ENCODE measurements at regions not wholly inside any gene's neighbourhood (a gene's known extent, or its start where the extent isn't known, plus 50 kb on each side); places are given as distances from the start of the nearest gene placed in this dataset.
"Not testable (repeated sequence)": the region's sequence is repeated elsewhere in the genome, so short reads cannot be mapped to it uniquely, and the experiment has no call there.

DNA sequence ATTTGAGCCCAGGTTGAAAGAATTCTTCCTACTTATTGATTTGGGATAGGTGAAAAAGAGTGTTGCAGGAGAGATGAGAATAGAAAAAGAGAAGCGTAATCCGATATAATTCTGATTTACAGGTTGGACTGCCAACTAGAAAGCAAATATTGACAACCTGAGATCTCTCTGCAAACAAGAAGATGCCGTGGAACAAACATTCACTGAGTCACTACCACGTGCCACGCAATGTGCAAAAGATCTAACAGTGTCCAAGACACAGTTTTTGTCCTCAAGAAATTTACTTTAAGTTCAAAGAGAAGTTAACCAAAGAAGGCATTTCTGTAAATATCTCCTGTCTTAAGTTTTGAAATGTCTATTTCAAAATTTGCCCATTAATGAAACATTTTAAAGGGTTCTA, 578.0 kb upstream of the ARID1B start:
- no peaks in the 10 kb centered on the region for H3K79me2 ChIP-seq (ENCODE audit: control insufficient read depth, insufficient read depth, low read length, unreplicated experiment)
- no peak overlapping the region for H3K27ac ChIP-seq (ENCODE audit: low read depth, low read length)
- no peaks in the 10 kb centered on the region for H3K27me3 ChIP-seq (ENCODE audit: insufficient read depth, low read length)
- no peak overlapping the region for H2AFZ ChIP-seq (ENCODE audit: low read length, unreplicated experiment)
- no peak overlapping the region for H3K4me3 ChIP-seq (ENCODE audit: low read depth, low read length)
- no peaks in the 10 kb centered on the region for H3K4me1 ChIP-seq (ENCODE audit: control insufficient read depth, insufficient read depth, low read length, unreplicated experiment)
- no peaks in the 10 kb centered on the region for H3K36me3 ChIP-seq (ENCODE audit: insufficient read depth, low read length)

DNA sequence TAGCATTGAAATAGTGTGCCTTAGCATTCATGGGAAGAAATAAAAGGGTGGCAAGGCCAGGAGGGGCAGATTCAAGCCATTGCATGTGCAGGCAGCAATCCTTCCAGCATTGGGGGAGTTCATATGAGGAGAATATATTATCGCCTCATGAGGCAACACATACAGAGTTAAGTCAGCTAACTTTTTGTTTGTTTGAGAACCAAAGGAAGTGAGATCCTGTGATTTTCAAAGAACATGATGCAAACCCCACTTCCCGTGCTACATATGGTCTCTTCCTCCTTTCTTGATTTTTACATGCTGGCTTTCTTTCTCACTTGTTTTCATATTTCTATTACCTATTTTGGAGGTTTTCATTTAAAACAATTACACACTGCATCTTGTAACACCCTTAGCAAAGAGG, 579.7 kb upstream of the ARID1B start:
- no peaks in the 10 kb centered on the region for H3K36me3 ChIP-seq (ENCODE audit: insufficient read depth, low read length)
- H3K27me3 ChIP-seq (ENCODE audit: insufficient read depth, low read length): no peaks in the 10 kb centered on the region
- H3K4me1 ChIP-seq (ENCODE audit: control insufficient read depth, insufficient read depth, low read length, unreplicated experiment): no peaks in the 10 kb centered on the region
- no peak overlapping the region for H3K27ac ChIP-seq (ENCODE audit: low read depth, low read length)
- no peak overlapping the region for H2AFZ ChIP-seq (ENCODE audit: low read length, unreplicated experiment)
- no peaks in the 10 kb centered on the region for H3K79me2 ChIP-seq (ENCODE audit: control insufficient read depth, insufficient read depth, low read length, unreplicated experiment)
- no peak overlapping the region for H3K4me3 ChIP-seq (ENCODE audit: low read depth, low read length)

DNA sequence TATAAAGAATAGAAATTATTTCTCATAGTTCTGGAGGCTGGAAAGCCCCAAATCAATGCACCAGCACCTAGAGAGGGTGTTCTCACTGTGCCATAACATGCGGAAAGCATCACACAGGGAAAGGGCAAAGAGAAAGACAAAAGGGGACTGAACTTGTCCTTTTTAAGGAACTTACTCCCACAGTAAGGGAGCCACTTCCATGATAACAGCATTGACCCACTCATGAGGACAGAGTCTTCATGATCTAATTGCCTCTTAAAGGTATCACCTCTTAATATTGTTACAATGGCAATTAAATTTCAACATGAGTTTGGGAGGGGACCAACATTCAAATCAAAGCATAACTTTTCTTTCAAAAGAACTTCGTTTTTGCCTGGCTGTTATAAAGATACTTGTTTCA, 582.2 kb upstream of the ARID1B start:
- H2AFZ ChIP-seq (ENCODE audit: low read length, unreplicated experiment): no peak overlapping the region
- H3K4me1 ChIP-seq (ENCODE audit: control insufficient read depth, insufficient read depth, low read length, unreplicated experiment): no peaks in the 10 kb centered on the region
- no peaks in the 10 kb centered on the region for H3K36me3 ChIP-seq (ENCODE audit: insufficient read depth, low read length)
- H3K79me2 ChIP-seq (ENCODE audit: control insufficient read depth, insufficient read depth, low read length, unreplicated experiment): no peaks in the 10 kb centered on the region
- H3K4me3 ChIP-seq (ENCODE audit: low read depth, low read length): no peak overlapping the region
- no peak overlapping the region for H3K27ac ChIP-seq (ENCODE audit: low read depth, low read length)
- H3K27me3 ChIP-seq (ENCODE audit: insufficient read depth, low read length): no peaks in the 10 kb centered on the region

DNA sequence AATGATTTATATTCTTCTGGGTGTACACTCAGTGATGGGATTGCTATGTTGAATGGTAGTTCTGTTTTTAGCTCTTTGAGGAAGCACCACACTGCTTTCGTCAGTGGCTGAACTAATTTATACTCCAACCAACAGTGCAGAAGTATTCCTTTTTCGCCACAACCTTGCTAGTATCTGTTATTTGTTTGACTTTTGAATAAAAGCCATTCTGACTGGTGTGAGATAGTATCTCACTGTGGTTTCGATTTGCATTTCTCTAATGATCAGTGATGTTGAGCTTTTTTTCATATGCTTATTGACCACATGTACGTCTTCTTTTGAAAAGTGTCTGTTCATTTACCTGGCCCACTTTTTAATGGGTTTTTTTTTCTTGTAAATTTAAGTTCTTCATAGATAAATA, 583.8 kb upstream of the ARID1B start:
- H3K79me2 ChIP-seq (ENCODE audit: control insufficient read depth, insufficient read depth, low read length, unreplicated experiment): no peaks in the 10 kb centered on the region
- H3K36me3 ChIP-seq (ENCODE audit: insufficient read depth, low read length): no peaks in the 10 kb centered on the region
- H3K27me3 ChIP-seq (ENCODE audit: insufficient read depth, low read length): no peaks in the 10 kb centered on the region
- no peak overlapping the region for H2AFZ ChIP-seq (ENCODE audit: low read length, unreplicated experiment)
- H3K27ac ChIP-seq (ENCODE audit: low read depth, low read length): no peak overlapping the region
- no peaks in the 10 kb centered on the region for H3K4me1 ChIP-seq (ENCODE audit: control insufficient read depth, insufficient read depth, low read length, unreplicated experiment)
- no peak overlapping the region for H3K4me3 ChIP-seq (ENCODE audit: low read depth, low read length)

DNA sequence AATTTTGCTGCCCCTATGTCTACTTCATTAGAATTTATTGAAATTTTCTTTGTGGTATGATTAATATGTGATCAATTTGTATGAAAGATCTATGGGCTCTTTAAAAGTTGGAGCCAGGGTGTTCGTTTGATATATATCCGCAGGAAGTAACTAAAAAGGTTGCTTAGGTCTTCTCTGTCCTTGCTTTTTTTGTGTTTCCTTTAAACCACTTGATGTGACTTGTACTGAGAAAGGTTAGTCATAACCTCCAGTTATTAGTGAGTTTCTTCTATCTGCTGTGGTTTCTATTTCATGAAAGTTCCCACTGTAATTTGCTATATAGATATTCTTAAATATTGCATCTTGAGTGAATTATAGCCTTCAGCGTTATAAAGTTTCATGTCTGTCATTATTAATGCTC, 585.3 kb upstream of the ARID1B start:
- H3K27me3 ChIP-seq (ENCODE audit: insufficient read depth, low read length): no peaks in the 10 kb centered on the region
- no peaks in the 10 kb centered on the region for H3K79me2 ChIP-seq (ENCODE audit: control insufficient read depth, insufficient read depth, low read length, unreplicated experiment)
- H3K4me1 ChIP-seq (ENCODE audit: control insufficient read depth, insufficient read depth, low read length, unreplicated experiment): no peaks in the 10 kb centered on the region
- H3K4me3 ChIP-seq (ENCODE audit: low read depth, low read length): no peak overlapping the region
- H2AFZ ChIP-seq (ENCODE audit: low read length, unreplicated experiment): no peak overlapping the region
- H3K36me3 ChIP-seq (ENCODE audit: insufficient read depth, low read length): no peaks in the 10 kb centered on the region
- H3K27ac ChIP-seq (ENCODE audit: low read depth, low read length): no peak overlapping the region

DNA sequence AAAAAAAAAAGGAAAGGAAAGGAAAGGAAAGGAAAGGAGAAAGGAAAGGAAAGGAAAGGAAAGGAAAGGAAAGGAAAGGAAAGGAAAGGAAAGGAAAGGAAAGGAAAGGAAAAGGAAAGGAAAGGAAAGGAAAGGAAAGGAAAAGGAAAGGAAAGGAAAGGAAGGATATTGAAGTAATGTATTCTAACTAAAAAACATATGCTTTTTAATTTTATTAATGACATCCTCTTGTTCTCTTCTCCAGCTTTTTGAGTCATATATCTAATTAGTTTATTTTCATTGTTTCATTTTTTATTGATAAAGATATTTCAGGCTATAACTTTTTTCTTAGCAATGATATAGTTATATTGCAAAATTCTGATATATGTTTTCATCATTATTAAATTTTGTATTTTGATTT, 585.8 kb upstream of the ARID1B start:
- H3K27ac ChIP-seq (ENCODE audit: low read depth, low read length); H3K4me3 ChIP-seq (ENCODE audit: low read depth, low read length); H3K36me3 ChIP-seq (ENCODE audit: insufficient read depth, low read length); H3K27me3 ChIP-seq (ENCODE audit: insufficient read depth, low read length); H2AFZ ChIP-seq (ENCODE audit: low read length, unreplicated experiment); H3K4me1 ChIP-seq (ENCODE audit: control insufficient read depth, insufficient read depth, low read length, unreplicated experiment); H3K79me2 ChIP-seq (ENCODE audit: control insufficient read depth, insufficient read depth, low read length, unreplicated experiment): not testable (repeated sequence)

DNA sequence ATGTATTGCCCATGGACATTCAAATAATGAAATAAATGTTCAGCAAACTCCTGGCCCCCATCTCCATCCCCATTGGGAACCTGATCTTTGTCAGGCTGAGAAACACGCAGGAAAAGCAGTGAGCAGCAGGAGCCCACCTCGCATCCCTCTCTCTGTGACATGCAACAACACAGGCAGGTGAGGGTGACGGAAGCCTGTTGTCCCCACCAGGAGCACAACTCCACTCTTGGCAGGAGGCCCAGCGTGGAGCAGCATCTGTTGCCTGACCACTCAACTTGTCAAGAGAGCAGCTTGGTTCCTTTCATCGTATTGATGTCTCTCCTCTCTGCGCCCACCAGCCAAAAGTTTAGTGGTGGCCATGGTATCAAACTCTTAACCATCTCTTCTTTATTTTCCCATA, 586.9 kb upstream of the ARID1B start:
- H3K36me3 ChIP-seq (ENCODE audit: insufficient read depth, low read length): no peaks in the 10 kb centered on the region
- H2AFZ ChIP-seq (ENCODE audit: low read length, unreplicated experiment): no peak overlapping the region
- no peaks in the 10 kb centered on the region for H3K4me1 ChIP-seq (ENCODE audit: control insufficient read depth, insufficient read depth, low read length, unreplicated experiment)
- H3K79me2 ChIP-seq (ENCODE audit: control insufficient read depth, insufficient read depth, low read length, unreplicated experiment): no peaks in the 10 kb centered on the region
- H3K4me3 ChIP-seq (ENCODE audit: low read depth, low read length): no peak overlapping the region
- no peak overlapping the region for H3K27ac ChIP-seq (ENCODE audit: low read depth, low read length)
- no peaks in the 10 kb centered on the region for H3K27me3 ChIP-seq (ENCODE audit: insufficient read depth, low read length)

DNA sequence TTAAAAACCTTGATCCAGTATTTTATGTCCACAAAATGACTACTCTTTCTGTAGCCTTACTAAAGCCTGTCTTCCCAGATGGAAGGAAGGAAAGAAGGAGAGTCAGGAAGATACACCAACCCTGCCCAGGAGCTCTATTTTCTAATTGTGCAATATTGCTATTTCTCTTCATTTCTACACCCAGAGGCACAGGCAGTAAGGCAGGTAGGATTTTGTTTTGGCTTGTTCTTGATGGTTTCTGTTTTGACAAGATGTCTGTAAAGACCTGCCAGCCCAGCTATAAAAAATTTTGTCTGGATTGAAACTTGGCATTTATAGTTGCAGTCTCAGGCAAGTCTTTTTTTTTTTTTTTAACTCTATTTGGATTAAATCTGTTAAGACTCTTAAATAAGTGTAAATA, 587.5 kb upstream of the ARID1B start:
- Histone ChIP-seq H3K79me2 (ENCODE audit: control insufficient read depth, insufficient read depth, low read length, unreplicated experiment) (no peaks in the 10 kb centered on the region), H3K4me1 (ENCODE audit: control insufficient read depth, insufficient read depth, low read length, unreplicated experiment) (no peaks in the 10 kb centered on the region), H3K27me3 (ENCODE audit: insufficient read depth, low read length) (no peaks in the 10 kb centered on the region), H2AFZ (ENCODE audit: low read length, unreplicated experiment) (no peak overlapping the region), H3K36me3 (ENCODE audit: insufficient read depth, low read length) (no peaks in the 10 kb centered on the region), H3K27ac (ENCODE audit: low read depth, low read length) (no peak overlapping the region), H3K4me3 (ENCODE audit: low read depth, low read length) (no peak overlapping the region)

GRCh38 chr6:156189195-156189594, 588.0 kb upstream of the ARID1B start:
- Histone ChIP-seq H3K27me3 (ENCODE audit: insufficient read depth, low read length) (no peaks in the 10 kb centered on the region), H3K36me3 (ENCODE audit: insufficient read depth, low read length) (no peaks in the 10 kb centered on the region), H2AFZ (ENCODE audit: low read length, unreplicated experiment) (no peak overlapping the region), H3K4me3 (ENCODE audit: low read depth, low read length) (no peak overlapping the region), H3K79me2 (ENCODE audit: control insufficient read depth, insufficient read depth, low read length, unreplicated experiment) (no peaks in the 10 kb centered on the region), H3K4me1 (ENCODE audit: control insufficient read depth, insufficient read depth, low read length, unreplicated experiment) (no peaks in the 10 kb centered on the region), H3K27ac (ENCODE audit: low read depth, low read length) (no peak overlapping the region)

DNA sequence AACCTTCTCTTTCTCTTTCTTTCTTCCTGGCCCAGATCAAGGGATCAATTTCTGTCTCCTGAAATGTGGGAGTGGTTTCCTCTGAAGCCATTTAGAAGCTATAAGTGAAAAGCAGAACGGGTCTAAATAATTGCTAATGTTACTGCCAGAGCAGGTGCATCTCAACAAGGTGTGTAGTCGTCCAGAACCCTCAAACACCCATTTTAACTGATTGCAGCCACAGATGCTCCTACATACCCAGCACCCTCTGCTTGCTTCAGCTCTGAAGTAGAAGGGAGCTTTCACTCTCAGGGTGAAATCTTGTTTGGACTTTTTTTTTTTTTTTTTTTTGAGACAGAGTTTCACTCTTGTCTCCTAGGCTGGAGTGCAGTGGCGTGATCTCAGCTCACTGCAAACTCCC, 592.1 kb upstream of the ARID1B start:
- Histone ChIP-seq H3K4me1 (ENCODE audit: control insufficient read depth, insufficient read depth, low read length, unreplicated experiment) (no peaks in the 10 kb centered on the region), H3K27ac (ENCODE audit: low read depth, low read length) (no peak overlapping the region), H2AFZ (ENCODE audit: low read length, unreplicated experiment) (no peak overlapping the region), H3K27me3 (ENCODE audit: insufficient read depth, low read length) (no peaks in the 10 kb centered on the region), H3K79me2 (ENCODE audit: control insufficient read depth, insufficient read depth, low read length, unreplicated experiment) (no peaks in the 10 kb centered on the region), H3K4me3 (ENCODE audit: low read depth, low read length) (no peak overlapping the region), H3K36me3 (ENCODE audit: insufficient read depth, low read length) (no peaks in the 10 kb centered on the region)

- H3K4me3 ChIP-seq (ENCODE audit: low read depth, low read length): no peak overlapping the region
- no peaks in the 10 kb centered on the region for H3K79me2 ChIP-seq (ENCODE audit: control insufficient read depth, insufficient read depth, low read length, unreplicated experiment)
- no peaks in the 10 kb centered on the region for H3K4me1 ChIP-seq (ENCODE audit: control insufficient read depth, insufficient read depth, low read length, unreplicated experiment)
- no peak overlapping the region for H2AFZ ChIP-seq (ENCODE audit: low read length, unreplicated experiment)
- H3K36me3 ChIP-seq (ENCODE audit: insufficient read depth, low read length): no peaks in the 10 kb centered on the region
- no peaks in the 10 kb centered on the region for H3K27me3 ChIP-seq (ENCODE audit: insufficient read depth, low read length)
- H3K27ac ChIP-seq (ENCODE audit: low read depth, low read length): no peak overlapping the region
These were observed 593.5 kb upstream of the ARID1B start for GRCh38 chr6:156183678-156184077.

DNA sequence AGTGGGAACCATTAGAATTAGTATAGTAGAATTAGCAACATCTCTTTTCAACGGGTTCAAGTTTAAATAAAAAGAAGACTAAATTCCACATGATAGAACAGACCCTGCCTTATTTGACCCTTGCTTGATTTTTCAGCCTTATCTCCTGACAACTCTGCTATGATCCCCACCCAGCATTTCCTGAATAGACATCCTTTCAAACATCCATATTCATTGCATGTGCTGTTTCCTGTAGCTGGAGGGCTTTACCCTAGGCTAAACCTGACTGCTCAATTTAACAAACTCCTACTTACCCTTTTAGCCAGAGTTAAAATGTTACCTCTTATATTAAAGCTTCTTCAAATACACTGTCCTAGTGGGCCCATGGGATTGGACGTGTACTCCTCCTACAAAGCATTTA, 594.8 kb upstream of the ARID1B start:
- Histone ChIP-seq H2AFZ (ENCODE audit: low read length, unreplicated experiment) (no peak overlapping the region), H3K36me3 (ENCODE audit: insufficient read depth, low read length) (no peaks in the 10 kb centered on the region), H3K27ac (ENCODE audit: low read depth, low read length) (no peak overlapping the region), H3K4me3 (ENCODE audit: low read depth, low read length) (no peak overlapping the region), H3K4me1 (ENCODE audit: control insufficient read depth, insufficient read depth, low read length, unreplicated experiment) (no peaks in the 10 kb centered on the region), H3K27me3 (ENCODE audit: insufficient read depth, low read length) (no peaks in the 10 kb centered on the region), H3K79me2 (ENCODE audit: control insufficient read depth, insufficient read depth, low read length, unreplicated experiment) (no peaks in the 10 kb centered on the region)
